Trophoblast cell (in vitro differentiated cells and primary cell): ENCODE measurements at regions not wholly inside any gene's neighbourhood (a gene's known extent, or its start where the extent isn't known, plus 50 kb on each side); places are given as distances from the start of the nearest gene placed in this dataset.

Experiments used
- DNase-seq, 2 donors: peaks; one replicate each; pipeline ENCODE4 v3.0.0-alpha.2; 2016
- H2AFZ ChIP-seq: 2 replicates; pipeline ENCODE4 v1.6.1; 2013; ENCODE audit warnings: low read length, moderate library complexity, mild to moderate bottlenecking; ENCODE audit not compliant: insufficient read depth, poor library complexity
- H2AK5ac ChIP-seq: 2 replicates; pipeline ENCODE4 v1.6.1; 2013; ENCODE audit warnings: mild to moderate bottlenecking, low read length
- H2BK120ac ChIP-seq: 2 replicates; pipeline ENCODE4 v1.6.1; 2013; ENCODE audit warnings: low read length, mild to moderate bottlenecking, moderate library complexity; ENCODE audit not compliant: insufficient read depth, poor library complexity
- H2BK12ac ChIP-seq: 2 replicates; pipeline ENCODE4 v1.6.1; 2013; ENCODE audit warnings: mild to moderate bottlenecking, low read length, moderate library complexity
- H2BK5ac ChIP-seq: 2 replicates; pipeline ENCODE4 v1.6.1; 2013; ENCODE audit warnings: low read length, low read depth, moderate library complexity, mild to moderate bottlenecking; ENCODE audit not compliant: poor library complexity
- H3K14ac ChIP-seq: 2 replicates; pipeline ENCODE4 v1.6.1; 2013; ENCODE audit warnings: mild to moderate bottlenecking, low read length
- H3K18ac ChIP-seq: 2 replicates; pipeline ENCODE4 v1.6.1; 2013; ENCODE audit warnings: mild to moderate bottlenecking, low read length
- H3K23ac ChIP-seq: 2 replicates; pipeline ENCODE4 v1.6.1; 2013; ENCODE audit warnings: low read length
- H3K27ac ChIP-seq: 2 replicates; pipeline ENCODE4 v1.5.1; 2013; ENCODE audit warnings: low read depth, mild to moderate bottlenecking, inconsistent platforms, low read length, moderate library complexity
- H3K27me3 ChIP-seq: 2 replicates; pipeline ENCODE4 v1.6.1; 2013; ENCODE audit warnings: inconsistent platforms, mild to moderate bottlenecking, low read length, moderate library complexity; ENCODE audit not compliant: insufficient read depth
- H3K36me3 ChIP-seq, 2 experiments: 1 replicate in 1 of 2; 2 replicates in 1 of 2; pipeline ENCODE4 v1.6.1; 2013; ENCODE audit warnings: low read length in 2 of 2, mild to moderate bottlenecking in 2 of 2, moderate library complexity in 1 of 2; ENCODE audit not compliant: insufficient read depth in 2 of 2, control insufficient read depth in 1 of 2
- H3K4ac ChIP-seq: 2 replicates; pipeline ENCODE4 v1.6.1; 2013; ENCODE audit warnings: low read depth, mild to moderate bottlenecking, low read length, moderate library complexity
- H3K4me1 ChIP-seq, 2 experiments: 1 replicate in 1 of 2; 2 replicates in 1 of 2; pipeline ENCODE4 v1.6.1; 2013; ENCODE audit warnings: low read length in 2 of 2, mild to moderate bottlenecking in 2 of 2, moderate library complexity in 1 of 2; ENCODE audit not compliant: insufficient read depth in 2 of 2, control insufficient read depth in 1 of 2
- H3K4me2 ChIP-seq: 2 replicates; pipeline ENCODE4 v1.6.1; 2013; ENCODE audit warnings: inconsistent platforms, mild to moderate bottlenecking, low read length, moderate library complexity
- H3K4me3 ChIP-seq: 2 replicates; pipeline ENCODE4 v1.5.1; 2013; ENCODE audit warnings: mild to moderate bottlenecking, low read depth, low read length, inconsistent platforms
- H3K79me1 ChIP-seq: one replicate; pipeline ENCODE4 v1.6.1; 2013; ENCODE audit warnings: low read length
- H3K79me2 ChIP-seq: 2 replicates; pipeline ENCODE4 v1.6.1; 2013; ENCODE audit warnings: low read length, mild to moderate bottlenecking; ENCODE audit not compliant: control insufficient read depth, insufficient read depth, poor library complexity
- H3K9ac ChIP-seq: 2 replicates; pipeline ENCODE4 v1.6.1; 2013; ENCODE audit warnings: mild to moderate bottlenecking, low read length
- H3K9me3 ChIP-seq: 2 replicates; pipeline ENCODE4 v1.6.1; 2013; ENCODE audit warnings: low read depth, mild to moderate bottlenecking, control low read depth, inconsistent platforms, low read length; ENCODE audit not compliant: insufficient read depth
- H4K12ac ChIP-seq: 2 replicates; pipeline ENCODE4 v1.6.1; 2013; ENCODE audit warnings: low read depth, mild to moderate bottlenecking, low read length, moderate library complexity
- H4K8ac ChIP-seq: 2 replicates; pipeline ENCODE4 v1.6.1; 2013; ENCODE audit warnings: low read depth, mild to moderate bottlenecking, low read length, moderate library complexity
- H4K91ac ChIP-seq: one replicate; pipeline ENCODE4 v1.6.1; 2013; ENCODE audit warnings: low read depth, mild to moderate bottlenecking, low read length, moderate library complexity
- WGBS: extraction: QIAGEN DNeasy Blood & Tissue Kit; methylation state at CpG from one replicate; pipeline ENCODE4 v1.1.7; 2013; ENCODE audit warnings: missing lambda C conversion rate; ENCODE audit not compliant: insufficient read length, insufficient coverage; ENCODE audit errors: extremely low coverage; 5-methylcytosine and 5-hydroxymethylcytosine counted together

- no peak overlapping the region for H4K12ac ChIP-seq
- no peak overlapping the region for H2AFZ ChIP-seq
- H2BK5ac ChIP-seq: no peak overlapping the region
- H3K9me3 ChIP-seq: peaks cover 5% of the 10 kb centered on the region
- H2BK12ac ChIP-seq: no peak overlapping the region
- H4K8ac ChIP-seq: no peak overlapping the region
- no peak overlapping the region for H3K9ac ChIP-seq
- H3K23ac ChIP-seq: no peak overlapping the region
- no peak overlapping the region for H4K91ac ChIP-seq
- no peak overlapping the region for H2AK5ac ChIP-seq
- no peaks in the 10 kb centered on the region for H3K27me3 ChIP-seq
- no peaks in the 10 kb centered on the region for H3K79me1 ChIP-seq
- no peak overlapping the region for H2BK120ac ChIP-seq
- no CpG with 5 or more reads among the region's 7 CpGs for WGBS
- H3K79me2 ChIP-seq: no peaks in the 10 kb centered on the region
- no peak overlapping the region for H3K27ac ChIP-seq
- H3K4me2 ChIP-seq: no peak overlapping the region
- no peak overlapping the region for H3K4ac ChIP-seq
- no peak overlapping the region for H3K14ac ChIP-seq
- H3K4me1 ChIP-seq: no peaks in the 10 kb centered on the region
- no peak for DNase-seq
- no peak overlapping the region for H3K18ac ChIP-seq
- no peaks in the 10 kb centered on the region for H3K36me3 ChIP-seq
- H3K4me3 ChIP-seq: no peak overlapping the region
Measured at GRCh38 chr2:129374452-129374851, 605.0 kb upstream of the RAB6C start.

- no CpG with 5 or more reads among the region's 13 CpGs for WGBS
- Histone ChIP-seq H3K9ac (no peak overlapping the region), H3K4me3 (peak overlapping the region; percentile 32), H2BK12ac (no peak overlapping the region), H3K4me1 (no peaks in the 10 kb centered on the region), H3K14ac (no peak overlapping the region), H2BK5ac (no peak overlapping the region), H3K9me3 (peaks cover 5% of the 10 kb centered on the region), H3K23ac (no peak overlapping the region), H3K27ac (no peak overlapping the region), H4K12ac (no peak overlapping the region), H3K36me3 (no peaks in the 10 kb centered on the region), H3K79me2 (no peaks in the 10 kb centered on the region), H3K4me2 (no peak overlapping the region), H4K8ac (no peak overlapping the region), H3K18ac (no peak overlapping the region), H3K4ac (no peak overlapping the region), H2AK5ac (no peak overlapping the region), H4K91ac (no peak overlapping the region), H2AFZ (no peak overlapping the region), H3K79me1 (no peaks in the 10 kb centered on the region), H2BK120ac (no peak overlapping the region), H3K27me3 (no peaks in the 10 kb centered on the region)
- no peak for DNase-seq
Measured at GRCh38 chr2:129375632-129376425, 603.6 kb upstream of the RAB6C start.

GRCh38 chr2:129376426-129377077 is 602.9 kb upstream of the RAB6C start:
- Histone ChIP-seq H2AK5ac (no peak overlapping the region), H3K27ac (no peak overlapping the region), H3K4me3 (no peak overlapping the region), H4K91ac (no peak overlapping the region), H3K4me1 (no peaks in the 10 kb centered on the region), H2BK120ac (no peak overlapping the region), H3K36me3 (no peaks in the 10 kb centered on the region), H3K4ac (no peak overlapping the region), H3K79me1 (no peaks in the 10 kb centered on the region), H3K9me3 (peaks cover 4% of the 10 kb centered on the region), H3K4me2 (no peak overlapping the region), H4K12ac (no peak overlapping the region), H3K27me3 (no peaks in the 10 kb centered on the region), H3K79me2 (no peaks in the 10 kb centered on the region), H3K14ac (no peak overlapping the region), H3K23ac (no peak overlapping the region), H3K9ac (no peak overlapping the region), H2AFZ (no peak overlapping the region), H2BK5ac (no peak overlapping the region), H4K8ac (no peak overlapping the region), H2BK12ac (no peak overlapping the region), H3K18ac (no peak overlapping the region)
- DNase-seq: peak; percentile 30 to 51
- WGBS: no CpG with 5 or more reads among the region's 16 CpGs

- Histone ChIP-seq H2AFZ (no peak overlapping the region), H3K4ac (no peak overlapping the region), H4K8ac (no peak overlapping the region), H4K91ac (no peak overlapping the region), H3K4me2 (no peak overlapping the region), H3K9me3 (peaks cover 3% of the 10 kb centered on the region), H3K79me2 (no peaks in the 10 kb centered on the region), H3K4me3 (no peak overlapping the region), H2BK5ac (no peak overlapping the region), H3K27ac (no peak overlapping the region), H2AK5ac (no peak overlapping the region), H3K36me3 (no peaks in the 10 kb centered on the region), H4K12ac (no peak overlapping the region), H3K27me3 (no peaks in the 10 kb centered on the region), H3K4me1 (no peaks in the 10 kb centered on the region), H2BK120ac (no peak overlapping the region), H3K23ac (no peak overlapping the region), H3K9ac (no peak overlapping the region), H3K18ac (no peak overlapping the region), H3K14ac (no peak overlapping the region), H3K79me1 (no peaks in the 10 kb centered on the region), H2BK12ac (no peak overlapping the region)
- no peak for DNase-seq
- WGBS: no CpG with 5 or more reads among the region's 4 CpGs
Measured at GRCh38 chr2:129377078-129377469, 602.4 kb upstream of the RAB6C start.
